ENCODE measurements at regions not wholly inside any gene's neighbourhood (a gene's known extent, or its start where the extent isn't known, plus 50 kb on each side); places are given as distances from the start of the nearest gene placed in this dataset.
"Not testable (repeated sequence)": the region's sequence is repeated elsewhere in the genome, so short reads cannot be mapped to it uniquely, and the experiment has no call there.

DNA sequence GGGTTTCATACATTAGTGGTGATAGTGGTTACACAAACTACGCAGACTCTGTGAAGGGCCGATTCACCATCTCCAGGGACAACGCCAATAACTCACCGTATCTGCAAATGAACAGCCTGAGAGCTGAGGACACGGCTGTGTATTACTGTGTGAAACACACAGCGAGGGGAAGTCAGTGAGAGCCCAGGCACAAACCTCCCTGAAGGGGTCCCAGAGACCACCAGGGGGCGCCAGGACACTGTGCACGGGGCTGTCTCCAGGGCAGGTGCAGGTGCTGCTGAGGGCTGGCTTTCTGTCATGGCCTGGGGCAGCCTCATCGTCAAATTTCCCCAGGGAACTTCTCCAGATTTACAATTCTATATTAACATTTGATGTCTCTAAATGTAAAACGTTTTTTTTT is 184.6 kb upstream of the TP53TG3C start:
- DNase-seq, result peak; percentile 68

DNA sequence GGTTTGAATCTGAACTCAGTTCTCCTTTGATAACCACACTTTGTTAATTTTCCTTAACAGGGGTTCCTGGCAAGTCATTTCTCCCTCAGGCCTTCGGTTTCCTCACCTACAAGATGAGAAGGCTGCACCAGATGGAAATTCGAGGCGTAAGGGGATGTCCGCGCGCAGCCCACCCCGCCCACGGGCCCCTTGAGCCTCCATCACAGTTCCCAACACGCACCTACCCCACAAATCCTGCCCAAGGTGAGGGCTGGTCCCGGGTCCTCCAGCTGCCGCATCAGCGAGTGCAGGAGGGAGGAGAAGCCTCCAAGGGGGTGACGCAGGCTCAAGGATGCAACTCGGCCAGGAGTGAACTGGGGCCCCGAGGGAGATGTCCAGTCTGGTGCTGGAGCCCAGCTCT is 166.9 kb upstream of the TP53TG3C start:
- not testable (repeated sequence) for DNase-seq

DNA sequence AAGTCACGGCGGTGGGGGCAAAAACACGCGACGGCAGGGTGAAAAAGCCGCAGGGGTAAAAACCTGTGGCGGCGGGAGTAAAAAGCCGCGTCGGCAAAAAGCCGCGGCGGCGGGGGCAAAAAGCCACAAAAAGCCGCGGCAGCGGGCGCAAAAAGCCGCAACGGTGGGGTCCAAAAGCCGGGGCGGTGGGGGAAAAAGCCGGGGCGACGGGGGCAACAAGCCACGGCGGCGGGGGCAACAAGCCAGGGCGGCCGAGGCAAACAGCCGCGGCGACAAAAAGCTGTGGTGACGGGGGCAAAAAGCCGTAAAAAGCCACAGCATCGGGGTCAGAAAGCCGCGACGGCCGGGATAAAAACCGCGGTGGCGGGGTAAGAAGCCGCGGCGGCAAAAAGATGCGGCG is 166.1 kb upstream of the TP53TG3C start:
- DNase-seq, result not testable (repeated sequence)

DNA sequence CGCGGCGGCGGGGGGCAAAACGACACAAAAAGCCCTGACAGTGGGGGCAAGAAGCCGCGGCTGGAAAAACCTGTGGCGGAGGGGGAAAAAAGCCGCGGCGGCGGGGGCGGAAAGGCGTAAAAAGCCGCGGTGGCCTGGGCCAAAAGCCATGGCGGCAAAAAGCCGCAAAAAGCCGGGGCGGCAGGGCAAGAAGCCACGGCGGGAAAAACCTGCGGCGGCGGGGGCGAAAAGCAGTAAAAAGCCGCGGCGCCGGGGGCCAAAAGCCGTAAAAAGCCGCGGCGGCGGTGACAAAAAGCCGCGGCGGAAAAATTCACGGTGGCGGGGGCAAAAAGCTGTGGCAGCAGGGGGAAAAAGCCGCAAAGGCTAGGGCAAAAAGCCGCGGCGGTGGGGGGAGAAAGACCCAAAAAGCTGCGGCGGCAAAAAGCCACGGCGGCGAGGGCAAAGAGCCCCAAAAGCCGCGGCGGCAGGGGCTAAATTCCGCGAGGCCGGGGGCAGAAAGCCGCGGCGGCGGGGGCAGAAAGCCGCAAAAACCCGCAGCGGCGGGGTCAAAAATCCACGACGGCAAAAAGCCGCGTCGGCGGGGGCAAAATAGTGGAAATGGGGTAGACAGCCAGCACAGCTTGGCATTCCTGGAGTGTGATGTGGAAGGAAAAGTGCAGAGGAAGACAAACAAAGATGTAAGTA is 165.2 kb upstream of the TP53TG3C start:
- not testable (repeated sequence) for DNase-seq

DNA sequence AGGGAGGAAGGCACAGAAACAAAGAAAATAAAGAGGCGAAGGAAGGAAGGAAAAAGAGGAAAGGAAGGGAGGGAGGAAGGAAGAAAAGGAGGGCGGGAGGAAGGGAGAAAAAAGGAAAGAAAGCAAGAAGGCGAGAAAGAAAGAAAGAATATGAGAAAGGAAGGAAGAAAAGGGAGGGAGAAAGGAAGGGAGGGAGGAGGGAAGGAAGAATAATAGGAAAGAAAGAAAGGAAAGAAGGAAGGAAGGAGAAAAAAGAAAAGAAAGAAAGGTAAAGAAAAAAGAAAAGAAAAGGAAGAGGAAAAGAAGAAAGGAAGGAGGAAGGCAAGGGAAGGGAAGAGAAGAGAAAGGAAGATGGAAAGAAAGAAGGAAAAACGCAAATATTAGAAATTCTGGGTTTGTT is 145.2 kb upstream of the TP53TG3C start:
- DNase-seq, result not testable (repeated sequence)

DNA sequence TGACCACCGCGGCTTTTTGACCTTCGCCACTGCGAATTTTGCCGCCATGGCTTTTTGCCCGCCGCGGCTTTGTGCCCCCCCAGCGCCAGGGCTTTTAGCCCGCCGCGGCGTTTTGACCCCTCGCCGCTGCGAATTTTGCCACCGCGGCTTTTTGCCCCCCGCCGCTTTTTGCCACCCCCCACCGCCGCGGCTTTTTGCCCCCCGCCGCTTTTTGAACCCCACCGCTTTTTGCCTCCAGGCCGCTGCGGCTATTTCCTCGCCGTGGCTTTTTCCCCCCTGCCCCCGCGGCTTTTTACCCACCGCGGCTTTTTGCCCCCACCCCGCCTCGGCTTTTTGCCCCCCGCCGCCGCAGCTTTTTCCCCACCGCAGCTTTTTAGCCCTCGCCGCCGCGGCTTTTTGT is 134.8 kb upstream of the TP53TG3C start:
- no peak for DNase-seq

DNA sequence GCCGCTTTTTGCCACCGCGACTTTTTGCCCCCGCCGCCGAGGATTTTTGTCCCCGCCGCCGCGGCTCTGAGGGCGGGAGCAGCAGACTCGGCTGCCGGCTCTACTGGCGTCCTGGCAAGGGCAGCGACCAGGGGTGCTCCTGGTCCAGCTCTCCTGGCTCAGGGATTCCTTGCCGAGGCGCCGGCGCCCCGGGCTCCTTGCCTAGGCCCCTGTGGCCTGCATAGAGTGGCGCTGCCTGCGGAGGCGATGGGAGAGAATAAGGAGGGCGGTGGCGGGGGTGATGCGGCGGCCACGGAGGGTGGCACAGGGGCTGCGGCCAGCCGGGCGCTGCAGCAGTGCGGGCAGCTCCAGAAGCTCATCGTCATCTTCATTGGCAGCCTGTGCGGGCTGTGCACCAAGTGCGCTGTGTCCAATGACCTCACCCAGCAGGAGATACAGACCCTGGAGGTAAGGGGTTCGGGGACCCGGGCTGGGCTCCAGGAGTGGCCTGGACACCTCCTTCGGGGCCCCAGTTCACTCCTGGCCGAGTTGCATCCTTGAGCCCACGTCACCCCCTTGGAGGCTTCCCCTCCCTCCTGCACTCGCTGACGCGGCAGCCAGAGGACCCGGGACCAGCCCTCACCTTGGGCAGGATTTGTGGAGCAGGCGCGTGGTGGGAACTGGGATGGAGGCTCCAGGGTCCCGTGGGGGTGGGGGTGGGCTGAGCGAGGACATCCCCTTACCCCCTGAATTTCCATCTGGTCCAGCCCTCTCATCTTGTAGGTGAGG is 134.2 kb upstream of the TP53TG3C start:
- DNase-seq, result not testable (repeated sequence)

DNA sequence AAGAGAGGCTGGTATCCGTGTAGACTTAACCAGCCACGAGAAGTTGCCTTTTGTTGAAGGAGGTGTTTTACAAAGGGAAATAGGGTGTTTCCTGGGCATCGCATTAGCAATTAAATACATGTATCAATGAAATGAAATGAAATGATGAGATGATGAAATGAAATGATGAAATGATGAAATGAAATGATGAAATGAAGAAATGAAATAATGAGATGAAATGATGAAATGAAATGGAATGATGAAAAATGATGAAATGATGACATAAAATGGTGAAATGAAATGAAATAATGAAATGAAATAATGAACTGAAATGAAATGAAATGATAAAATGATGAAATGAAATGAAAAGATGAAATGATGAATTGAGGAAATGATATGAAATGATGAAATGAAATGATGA is 131.3 kb upstream of the TP53TG3C start:
- not testable (repeated sequence) for DNase-seq

DNA sequence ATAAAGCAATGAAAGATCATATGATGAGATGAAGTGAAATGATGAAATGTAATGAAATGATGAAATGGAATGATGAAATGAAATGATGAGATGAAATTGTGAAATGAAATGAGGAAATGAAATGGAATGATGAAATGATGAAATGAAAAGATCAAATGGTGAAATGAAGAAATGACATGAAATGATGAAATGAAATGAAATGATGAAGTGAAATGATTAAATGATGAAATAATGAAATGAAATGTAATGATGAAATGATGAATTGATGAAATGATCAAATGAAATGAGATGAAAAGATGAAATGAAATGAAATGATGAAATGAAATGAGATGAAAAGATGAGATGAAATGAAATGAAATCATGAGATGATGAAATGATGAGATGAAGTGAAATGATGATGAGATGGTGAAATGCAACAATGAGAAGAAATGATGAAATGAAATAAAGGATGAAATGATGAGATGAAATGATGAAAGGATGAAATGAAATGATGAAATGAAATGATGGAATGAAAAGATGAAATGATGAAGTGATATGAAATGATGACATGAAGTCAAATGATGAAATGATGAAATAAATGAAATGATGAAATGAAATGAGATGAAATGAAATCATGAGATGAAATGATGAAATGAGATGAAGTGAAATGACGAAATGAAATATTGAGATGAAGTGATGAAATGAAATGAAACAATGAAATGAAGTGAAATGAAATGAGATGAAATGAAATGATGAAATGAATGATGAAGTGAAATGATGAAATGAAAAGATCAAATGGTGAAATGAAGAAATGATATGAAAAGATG is 130.5 kb upstream of the TP53TG3C start:
- DNase-seq, result not testable (repeated sequence)

DNA sequence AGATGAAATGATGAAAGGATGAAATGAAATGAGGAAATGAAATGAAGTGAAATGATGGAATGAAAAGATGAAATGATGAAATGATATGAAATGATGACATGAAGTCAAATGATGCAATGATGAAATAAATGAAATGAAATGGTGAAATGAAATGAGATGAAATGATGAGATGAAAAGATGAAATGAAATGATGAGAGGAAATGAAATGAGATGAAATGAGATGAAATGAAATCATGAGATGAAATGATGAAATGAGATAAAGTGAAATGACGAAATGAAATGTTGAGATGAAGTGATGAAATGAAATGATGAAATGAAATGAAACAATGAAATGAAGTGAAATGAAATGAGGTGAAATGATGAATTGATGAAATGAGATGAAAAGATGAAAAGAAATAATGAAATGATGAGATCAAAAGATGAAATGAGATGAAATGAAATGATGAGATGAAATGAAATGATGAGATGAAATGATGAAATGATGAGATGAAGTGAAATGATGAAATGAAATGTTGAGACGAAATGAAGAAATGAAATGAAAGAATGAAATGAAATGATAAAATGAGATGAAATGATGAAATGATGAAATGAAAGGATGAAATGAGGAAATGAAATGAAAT is 129.5 kb upstream of the TP53TG3C start:
- not testable (repeated sequence) for DNase-seq
